ACC112 (cell line): ENCODE measurements at regions not wholly inside any gene's neighbourhood (a gene's known extent, or its start where the extent isn't known, plus 50 kb on each side); places are given as distances from the start of the nearest gene placed in this dataset.
A peak's percentile ranks its signal among the peaks of the same experiment; 100 is the strongest.

ENCODE experiments used
- H2AFZ ChIP-seq: fragments of 200-600 bp; sonication (generic); one replicate; pipeline ENCODE4 v1.6.0; 2017; ENCODE audit warnings: antibody characterized with exemption, low read length; ENCODE audit not compliant: unreplicated experiment
- H3K27ac ChIP-seq: fragments of 200-600 bp; sonication (generic); 2 replicates; pipeline ENCODE4 v1.5.1; 2014; ENCODE audit warnings: low read depth, mild to moderate bottlenecking, antibody characterized with exemption, low read length, moderate library complexity
- H3K27me3 ChIP-seq: fragments of 200-600 bp; sonication (generic); 2 replicates; pipeline ENCODE4 v1.6.1; 2014; ENCODE audit warnings: mild to moderate bottlenecking, antibody characterized with exemption, low read length, moderate library complexity, mixed read lengths; ENCODE audit not compliant: insufficient read depth
- H3K36me3 ChIP-seq: fragments of 200-600 bp; sonication (generic); 2 replicates; pipeline ENCODE4 v1.6.1; 2016; ENCODE audit warnings: mild to moderate bottlenecking, antibody characterized with exemption, low read length, moderate library complexity, mixed read lengths; ENCODE audit not compliant: insufficient read depth
- H3K4me1 ChIP-seq: fragments of 200-600 bp; sonication (generic); one replicate; pipeline ENCODE4 v1.6.1; 2016; ENCODE audit warnings: low read length, mixed read lengths; ENCODE audit not compliant: insufficient read depth, unreplicated experiment, control insufficient read depth
- H3K4me3 ChIP-seq: fragments of 200-600 bp; sonication (generic); 2 replicates; pipeline ENCODE4 v1.5.1; 2014; ENCODE audit warnings: mild to moderate bottlenecking, low read depth, low read length
- H3K79me2 ChIP-seq: fragments of 200-600 bp; sonication (generic); one replicate; pipeline ENCODE4 v1.6.0; 2016; ENCODE audit warnings: low read length; ENCODE audit not compliant: control insufficient read depth, unreplicated experiment, insufficient read depth

- Histone ChIP-seq H3K4me3 (no peak overlapping the region), H2AFZ (no peak overlapping the region), H3K4me1 (peaks cover 49% of the 10 kb centered on the region), H3K27me3 (no peaks in the 10 kb centered on the region), H3K27ac (peak overlapping the region; percentile 100), H3K79me2 (peaks cover 4% of the 10 kb centered on the region), H3K36me3 (peaks cover 1% of the 10 kb centered on the region; the same call in 1 of the 2 replicates)
These were observed 103.3 kb downstream of the TMEM144 start for GRCh38 chr4:158313566-158313965.

- Histone ChIP-seq H2AFZ (peak overlapping the region; percentile 79), H3K36me3 (peaks cover 6% of the 10 kb centered on the region; the same call in 1 of the 2 replicates), H3K4me3 (peak overlapping the region; percentile 74), H3K79me2 (peaks cover 4% of the 10 kb centered on the region), H3K27me3 (no peaks in the 10 kb centered on the region), H3K27ac (peak overlapping the region; percentile 100), H3K4me1 (peaks cover 49% of the 10 kb centered on the region)
These were observed 104.6 kb downstream of the TMEM144 start for GRCh38 chr4:158314756-158315487.

GRCh38 chr4:158315706-158316105 lies 105.4 kb downstream of the TMEM144 start:
- Histone ChIP-seq H3K4me3 (peak overlapping the region; percentile 74), H3K4me1 (peaks cover 49% of the 10 kb centered on the region), H3K36me3 (peaks cover 8% of the 10 kb centered on the region; the same call in 1 of the 2 replicates), H2AFZ (peak overlapping the region; percentile 79), H3K27ac (peak overlapping the region; percentile 100), H3K79me2 (peaks cover 4% of the 10 kb centered on the region), H3K27me3 (no peaks in the 10 kb centered on the region)

GRCh38 chr4:158316264-158316663 lies 106.0 kb downstream of the TMEM144 start:
- peaks cover 4% of the 10 kb centered on the region for H3K79me2 ChIP-seq
- peak overlapping the region; percentile 55 for H2AFZ ChIP-seq
- H3K36me3 ChIP-seq = peaks cover 11% of the 10 kb centered on the region; the same call in 1 of the 2 replicates
- H3K4me3 ChIP-seq = peak overlapping the region; percentile 74
- H3K27me3 ChIP-seq = no peaks in the 10 kb centered on the region
- peak overlapping the region; percentile 100 for H3K27ac ChIP-seq
- peaks cover 49% of the 10 kb centered on the region for H3K4me1 ChIP-seq

- H3K4me1 ChIP-seq = peaks cover 24% of the 10 kb centered on the region
- H3K79me2 ChIP-seq = peaks cover 4% of the 10 kb centered on the region
- peaks cover 11% of the 10 kb centered on the region for H3K36me3 ChIP-seq
- no peaks in the 10 kb centered on the region for H3K27me3 ChIP-seq
- no peak overlapping the region for H3K27ac ChIP-seq
- H2AFZ ChIP-seq = no peak overlapping the region
- H3K4me3 ChIP-seq = no peak overlapping the region
These were observed 109.6 kb downstream of the TMEM144 start for GRCh38 chr4:158319880-158320279.

- Histone ChIP-seq H3K27ac (no peak overlapping the region), H3K36me3 (peaks cover 11% of the 10 kb centered on the region), H3K27me3 (no peaks in the 10 kb centered on the region), H2AFZ (no peak overlapping the region), H3K4me3 (no peak overlapping the region), H3K4me1 (peaks cover 7% of the 10 kb centered on the region), H3K79me2 (no peaks in the 10 kb centered on the region)
These were observed 111.8 kb downstream of the TMEM144 start for GRCh38 chr4:158322109-158322508.

GRCh38 chr4:158327525-158327924 lies 117.2 kb downstream of the TMEM144 start:
- Histone ChIP-seq H2AFZ (no peak overlapping the region), H3K4me3 (no peak overlapping the region), H3K4me1 (peaks cover 4% of the 10 kb centered on the region), H3K27me3 (no peaks in the 10 kb centered on the region), H3K79me2 (no peaks in the 10 kb centered on the region), H3K36me3 (peaks cover 6% of the 10 kb centered on the region; the same call in 1 of the 2 replicates), H3K27ac (no peak overlapping the region)

GRCh38 chr4:158331863-158332262 lies 121.6 kb downstream of the TMEM144 start:
- Histone ChIP-seq H3K79me2 (no peaks in the 10 kb centered on the region), H3K27me3 (no peaks in the 10 kb centered on the region), H3K4me3 (no peak overlapping the region), H3K36me3 (peaks cover 6% of the 10 kb centered on the region; the same call in 1 of the 2 replicates), H3K27ac (no peak overlapping the region), H2AFZ (no peak overlapping the region), H3K4me1 (no peaks in the 10 kb centered on the region)

GRCh38 chr4:158333820-158334219 lies 123.5 kb downstream of the TMEM144 start:
- Histone ChIP-seq H3K27ac (no peak overlapping the region), H3K36me3 (no peaks in the 10 kb centered on the region; the same call in 1 of the 2 replicates), H3K4me3 (no peak overlapping the region), H3K27me3 (no peaks in the 10 kb centered on the region), H3K4me1 (no peaks in the 10 kb centered on the region), H2AFZ (no peak overlapping the region), H3K79me2 (no peaks in the 10 kb centered on the region)

- no peaks in the 10 kb centered on the region for H3K36me3 ChIP-seq
- H3K27me3 ChIP-seq = no peaks in the 10 kb centered on the region
- H3K4me3 ChIP-seq = no peak overlapping the region
- H3K79me2 ChIP-seq = no peaks in the 10 kb centered on the region
- H2AFZ ChIP-seq = no peak overlapping the region
- H3K4me1 ChIP-seq = no peaks in the 10 kb centered on the region
- H3K27ac ChIP-seq = no peak overlapping the region
These were observed 131.6 kb downstream of the TMEM144 start for GRCh38 chr4:158341896-158342295.

GRCh38 chr4:158346576-158346975 lies 136.3 kb downstream of the TMEM144 start:
- Histone ChIP-seq H3K27me3 (no peaks in the 10 kb centered on the region), H3K79me2 (no peaks in the 10 kb centered on the region), H3K4me3 (no peak overlapping the region), H3K27ac (no peak overlapping the region), H3K4me1 (no peaks in the 10 kb centered on the region), H2AFZ (no peak overlapping the region), H3K36me3 (no peaks in the 10 kb centered on the region)
